GM06990 (cell line): ENCODE measurements at regions not wholly inside any gene's neighbourhood (a gene's known extent, or its start where the extent isn't known, plus 50 kb on each side); places are given as distances from the start of the nearest gene placed in this dataset.

Experiments
- DNase-seq: peaks from one replicate; pipeline ENCODE4 v3.0.0-alpha.2; 2011; ENCODE audit not compliant: insufficient read length; ENCODE audit errors: extremely low read depth
- H3K27me3 ChIP-seq: replicated peaks from 2 replicates; pipeline ENCODE4 v1.6.0; 2011; ENCODE audit warnings: low read length; ENCODE audit not compliant: control insufficient read depth, insufficient read depth
- H3K36me3 ChIP-seq: 2 replicates; pipeline ENCODE4 v1.5.1; 2011; ENCODE audit warnings: low read length; ENCODE audit not compliant: control insufficient read depth, insufficient read depth
- H3K4me3 ChIP-seq: replicated peaks from 2 replicates; pipeline ENCODE4 v1.5.1; 2011; ENCODE audit warnings: low read depth, mild to moderate bottlenecking, control low read depth, low read length
- TF ChIP-seq, protein P1 (sequence below): IDR thresholded peaks from 2 replicates; pipeline ENCODE4 v1.5.1; 2011; ENCODE audit warnings: low read length, control low read depth, mild to moderate bottlenecking, inconsistent platforms; ENCODE audit not compliant: insufficient read depth, poor library complexity, severe bottlenecking

DNA sequence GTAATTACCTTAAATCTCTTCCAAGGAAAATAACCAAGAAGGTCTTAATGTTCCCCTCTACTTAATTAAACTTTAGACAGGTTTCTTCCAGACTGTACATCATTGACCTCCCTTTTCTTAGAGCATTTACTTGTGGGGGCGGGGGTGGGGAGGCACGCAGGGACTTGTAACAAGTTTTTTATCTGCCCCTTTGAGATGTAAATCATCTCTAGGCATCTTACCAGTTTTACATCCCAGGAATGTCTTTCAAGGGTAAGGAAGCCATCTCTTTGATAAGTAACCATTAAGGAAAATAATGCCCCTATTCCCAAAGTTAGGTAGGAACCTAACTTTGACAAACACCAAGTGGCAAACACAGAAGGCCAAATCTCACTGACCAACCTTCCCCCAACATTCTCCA is 528.6 kb downstream of the SUCLA2 start:
- DNase-seq: no peak
- H3K4me3 ChIP-seq: no peak overlapping the region
- H3K36me3 ChIP-seq: no peaks in the 10 kb centered on the region
- H3K27me3 ChIP-seq: no peaks in the 10 kb centered on the region
- TF ChIP-seq, protein P1, sequence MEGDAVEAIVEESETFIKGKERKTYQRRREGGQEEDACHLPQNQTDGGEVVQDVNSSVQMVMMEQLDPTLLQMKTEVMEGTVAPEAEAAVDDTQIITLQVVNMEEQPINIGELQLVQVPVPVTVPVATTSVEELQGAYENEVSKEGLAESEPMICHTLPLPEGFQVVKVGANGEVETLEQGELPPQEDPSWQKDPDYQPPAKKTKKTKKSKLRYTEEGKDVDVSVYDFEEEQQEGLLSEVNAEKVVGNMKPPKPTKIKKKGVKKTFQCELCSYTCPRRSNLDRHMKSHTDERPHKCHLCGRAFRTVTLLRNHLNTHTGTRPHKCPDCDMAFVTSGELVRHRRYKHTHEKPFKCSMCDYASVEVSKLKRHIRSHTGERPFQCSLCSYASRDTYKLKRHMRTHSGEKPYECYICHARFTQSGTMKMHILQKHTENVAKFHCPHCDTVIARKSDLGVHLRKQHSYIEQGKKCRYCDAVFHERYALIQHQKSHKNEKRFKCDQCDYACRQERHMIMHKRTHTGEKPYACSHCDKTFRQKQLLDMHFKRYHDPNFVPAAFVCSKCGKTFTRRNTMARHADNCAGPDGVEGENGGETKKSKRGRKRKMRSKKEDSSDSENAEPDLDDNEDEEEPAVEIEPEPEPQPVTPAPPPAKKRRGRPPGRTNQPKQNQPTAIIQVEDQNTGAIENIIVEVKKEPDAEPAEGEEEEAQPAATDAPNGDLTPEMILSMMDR: no peak

DNA sequence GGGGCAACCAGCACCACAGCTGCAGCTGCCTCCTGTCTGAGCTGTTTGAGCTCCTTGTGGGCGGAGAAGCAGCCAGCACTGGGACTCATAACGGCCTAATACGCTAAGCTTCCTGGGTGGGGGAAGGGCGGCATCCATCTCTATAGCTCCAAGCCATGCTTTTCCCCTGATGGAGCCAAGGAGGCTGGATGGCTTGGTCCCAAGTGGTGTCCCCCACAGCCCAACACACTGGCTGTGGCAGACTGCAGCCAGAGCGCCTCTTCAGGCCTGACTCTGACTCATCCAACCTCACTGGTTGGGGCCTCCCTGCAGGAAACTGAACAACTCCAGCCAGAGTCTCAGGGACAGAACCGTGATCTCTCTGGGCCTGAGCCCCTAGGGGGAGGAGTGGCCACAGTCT is 537.3 kb downstream of the SUCLA2 start:
- Histone ChIP-seq H3K4me3 (no peak overlapping the region), H3K36me3 (no peaks in the 10 kb centered on the region), H3K27me3 (no peaks in the 10 kb centered on the region)
- TF ChIP-seq, protein P1: no peak
- no peak for DNase-seq

DNA sequence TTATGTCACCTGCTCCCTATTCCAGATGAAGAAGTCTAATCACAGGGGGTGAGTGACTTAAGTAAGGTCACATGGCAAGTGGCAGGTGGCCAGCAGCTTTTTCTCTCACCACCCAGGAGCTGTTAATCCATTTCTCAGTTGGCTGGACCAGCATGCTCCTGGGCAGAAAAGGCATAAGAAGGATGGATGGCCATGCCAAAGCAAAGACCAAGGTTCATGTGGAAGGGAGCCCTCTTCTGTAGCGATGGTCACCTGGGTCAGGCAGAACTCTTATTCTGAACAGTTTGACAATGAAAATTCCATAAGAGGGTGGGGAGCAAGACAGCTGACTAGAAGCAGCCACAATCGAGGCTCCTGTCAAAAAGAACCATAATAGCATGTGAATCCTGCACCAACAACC is 538.1 kb downstream of the SUCLA2 start:
- Histone ChIP-seq H3K27me3 (no peaks in the 10 kb centered on the region), H3K36me3 (no peaks in the 10 kb centered on the region), H3K4me3 (no peak overlapping the region)
- DNase-seq: no peak
- TF ChIP-seq, protein P1: no peak

DNA sequence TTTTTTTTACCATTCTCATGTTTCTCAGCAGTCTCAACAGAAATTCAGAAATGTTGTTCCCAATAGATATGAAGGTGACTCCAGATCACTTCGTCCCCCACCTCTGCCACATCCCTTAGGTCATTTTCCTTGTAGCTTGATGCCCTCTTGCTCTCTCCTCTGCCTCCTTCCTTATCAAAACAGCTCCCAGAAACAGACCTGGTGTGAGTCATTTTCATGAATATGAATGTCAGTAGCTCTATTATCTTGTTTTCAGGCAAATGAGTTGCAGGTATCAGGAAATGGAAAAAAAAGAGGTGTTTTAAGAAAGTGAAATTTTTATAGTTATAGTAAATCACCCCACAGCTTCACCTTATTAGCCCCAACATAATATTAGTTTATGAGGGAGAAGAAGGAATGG is 539.3 kb downstream of the SUCLA2 start:
- Histone ChIP-seq H3K4me3 (no peak overlapping the region), H3K36me3 (no peaks in the 10 kb centered on the region), H3K27me3 (no peaks in the 10 kb centered on the region)
- TF ChIP-seq, protein P1: no peak
- DNase-seq: no peak

DNA sequence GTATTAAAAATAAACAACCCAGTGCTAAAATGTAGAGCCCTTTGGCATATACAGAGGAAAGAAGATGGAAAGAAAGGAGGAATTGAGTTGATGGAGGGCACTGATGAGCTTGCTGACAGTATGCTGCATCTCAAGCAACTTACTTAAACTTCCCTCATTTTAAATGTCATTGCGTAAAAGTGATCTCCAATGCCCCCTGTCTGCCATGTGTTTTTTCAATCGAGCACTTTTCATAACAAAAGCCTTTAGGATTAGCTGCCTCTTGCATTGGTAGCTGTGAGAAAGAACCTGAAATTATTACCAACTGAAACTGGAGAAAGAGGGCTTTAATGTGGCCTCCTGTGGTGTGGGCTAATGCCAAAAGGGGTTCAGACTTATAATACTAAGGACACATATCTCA is 541.6 kb downstream of the SUCLA2 start:
- TF ChIP-seq, protein P1: peak; percentile 19
- no peaks in the 10 kb centered on the region for H3K36me3 ChIP-seq
- no peaks in the 10 kb centered on the region for H3K27me3 ChIP-seq
- no peak for DNase-seq
- no peak overlapping the region for H3K4me3 ChIP-seq

DNA sequence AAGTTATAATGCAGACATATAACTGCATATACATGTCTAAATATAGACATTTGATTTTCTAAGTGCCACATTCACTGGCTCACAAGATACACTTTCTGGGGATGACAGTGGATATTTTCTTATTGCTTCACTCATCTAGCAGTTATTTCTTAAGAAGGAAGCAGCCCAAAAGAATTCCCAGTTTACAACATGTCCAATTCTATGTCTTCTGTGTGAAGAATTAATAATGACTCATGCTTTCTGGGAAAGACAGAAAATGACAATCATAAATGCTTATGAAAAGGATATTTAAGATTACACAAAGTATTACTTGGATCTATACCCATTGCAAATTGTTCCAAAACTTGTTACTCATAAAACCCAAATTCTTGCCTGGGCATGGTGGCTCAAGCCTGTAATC is 543.4 kb downstream of the SUCLA2 start:
- H3K36me3 ChIP-seq: no peaks in the 10 kb centered on the region
- no peak for DNase-seq
- TF ChIP-seq, protein P1: no peak

More for the DNA sequence above, 543.4 kb downstream of the SUCLA2 start:
- Histone ChIP-seq H3K27me3 (no peaks in the 10 kb centered on the region), H3K4me3 (no peak overlapping the region)
